Thoracic aorta (tissue), 2 donors: ENCODE measurements at regions not wholly inside any gene's neighbourhood (a gene's known extent, or its start where the extent isn't known, plus 50 kb on each side); places are given as distances from the start of the nearest gene placed in this dataset.

Source experiments
- ATAC-seq: fragments of 150-250 bp; one replicate; pipeline ENCODE4 v1.8.0; 2017; ENCODE audit warnings: low read depth; ENCODE audit not compliant: insufficient number of reproducible peaks, low FRiP score
- DNase-seq: peaks from one replicate; pipeline ENCODE4 v3.0.0-alpha.2; 2020; ENCODE audit warnings: low spot score
- H3K27ac ChIP-seq, 2 donors: fragments of 200-600 bp; sonication (generic); 1 replicate in 1 of 2; 2 replicates in 1 of 2; pipeline ENCODE4 v1.5.1; 2016; ENCODE audit warnings: mild to moderate bottlenecking in 2 of 2, moderate library complexity in 2 of 2
- H3K27me3 ChIP-seq: fragments of 200-600 bp; sonication (generic); replicated peaks from 2 replicates; pipeline ENCODE4 v1.6.0; 2016; ENCODE audit warnings: mild to moderate bottlenecking; ENCODE audit not compliant: insufficient read depth
- H3K36me3 ChIP-seq: fragments of 200-600 bp; sonication (generic); one replicate; pipeline ENCODE4 v1.5.1; 2016
- H3K4me1 ChIP-seq, 2 donors: fragments of 200-600 bp; sonication (generic); 1 replicate in 1 of 2; 2 replicates in 1 of 2; pipeline versions ENCODE4 v1.5.1 to v1.6.0; 2016; ENCODE audit warnings: low read depth in 2 of 2, mild to moderate bottlenecking in 1 of 2; ENCODE audit not compliant: control insufficient read depth in 1 of 2
- H3K4me3 ChIP-seq: fragments of 200-600 bp; sonication (generic); 2 replicates; pipeline ENCODE4 v1.5.1; 2016; ENCODE audit warnings: mild to moderate bottlenecking
- H3K9me3 ChIP-seq: fragments of 200-600 bp; sonication (generic); 2 replicates; pipeline ENCODE4 v1.5.1; 2016
- TF ChIP-seq, protein P1 (sequence below): fragments of 200-600 bp; sonication (generic); IDR thresholded peaks from one replicate; pipeline ENCODE4 v1.5.1; 2019; ENCODE audit warnings: antibody characterized with exemption

DNA sequence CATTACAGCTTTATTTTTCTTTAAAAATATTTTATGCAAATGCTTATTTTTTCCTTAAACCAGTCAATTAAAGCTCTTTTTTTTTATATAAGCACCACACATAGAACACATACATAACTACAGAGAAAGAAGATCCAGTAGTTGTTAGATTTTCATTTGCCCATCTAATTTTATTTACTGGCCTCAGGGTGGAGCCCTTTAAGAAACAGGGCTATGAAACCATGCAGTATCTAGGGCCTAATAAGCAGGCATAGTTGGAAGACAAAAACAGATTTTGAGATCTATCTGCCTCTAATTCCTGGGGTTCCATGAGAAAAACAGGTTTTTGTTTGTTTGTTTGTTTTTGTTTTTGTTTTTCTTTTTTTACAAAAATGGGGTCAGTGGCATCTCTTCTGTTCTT is 120.6 kb downstream of the BCHE start:
- H3K27ac ChIP-seq, result no peak overlapping the region
- no peaks in the 10 kb centered on the region for H3K4me1 ChIP-seq
- H3K9me3 ChIP-seq, result no peaks in the 10 kb centered on the region
- DNase-seq (no peak), ATAC-seq (no peak)
- H3K27me3 ChIP-seq, result no peaks in the 10 kb centered on the region
- no peak overlapping the region for H3K4me3 ChIP-seq
- no peaks in the 10 kb centered on the region for H3K36me3 ChIP-seq
- TF ChIP-seq, protein P1, sequence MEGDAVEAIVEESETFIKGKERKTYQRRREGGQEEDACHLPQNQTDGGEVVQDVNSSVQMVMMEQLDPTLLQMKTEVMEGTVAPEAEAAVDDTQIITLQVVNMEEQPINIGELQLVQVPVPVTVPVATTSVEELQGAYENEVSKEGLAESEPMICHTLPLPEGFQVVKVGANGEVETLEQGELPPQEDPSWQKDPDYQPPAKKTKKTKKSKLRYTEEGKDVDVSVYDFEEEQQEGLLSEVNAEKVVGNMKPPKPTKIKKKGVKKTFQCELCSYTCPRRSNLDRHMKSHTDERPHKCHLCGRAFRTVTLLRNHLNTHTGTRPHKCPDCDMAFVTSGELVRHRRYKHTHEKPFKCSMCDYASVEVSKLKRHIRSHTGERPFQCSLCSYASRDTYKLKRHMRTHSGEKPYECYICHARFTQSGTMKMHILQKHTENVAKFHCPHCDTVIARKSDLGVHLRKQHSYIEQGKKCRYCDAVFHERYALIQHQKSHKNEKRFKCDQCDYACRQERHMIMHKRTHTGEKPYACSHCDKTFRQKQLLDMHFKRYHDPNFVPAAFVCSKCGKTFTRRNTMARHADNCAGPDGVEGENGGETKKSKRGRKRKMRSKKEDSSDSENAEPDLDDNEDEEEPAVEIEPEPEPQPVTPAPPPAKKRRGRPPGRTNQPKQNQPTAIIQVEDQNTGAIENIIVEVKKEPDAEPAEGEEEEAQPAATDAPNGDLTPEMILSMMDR, result no peak

DNA sequence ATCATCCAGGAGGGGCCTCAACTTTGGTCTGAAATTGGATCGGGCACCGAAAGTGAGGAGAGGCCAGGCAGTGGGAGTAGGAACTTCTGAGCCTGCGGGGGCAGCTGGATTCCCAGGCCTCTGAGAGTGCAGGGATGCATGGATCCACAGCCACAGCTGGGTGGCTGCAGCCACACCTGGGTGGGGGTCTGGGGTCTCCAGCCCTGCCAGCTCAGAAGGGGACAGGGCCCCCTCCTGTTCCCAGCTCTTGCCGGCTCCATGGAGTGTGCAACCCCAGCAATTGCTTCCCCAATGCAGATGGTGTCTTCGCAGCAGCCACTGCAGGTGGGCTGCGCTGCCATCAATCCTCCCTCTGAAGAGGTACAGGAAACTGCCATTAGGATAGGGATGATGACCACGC is 123.7 kb downstream of the BCHE start:
- no peaks in the 10 kb centered on the region for H3K4me1 ChIP-seq
- H3K36me3 ChIP-seq, result no peaks in the 10 kb centered on the region
- DNase-seq (no peak), ATAC-seq (no peak)
- no peaks in the 10 kb centered on the region for H3K9me3 ChIP-seq
- H3K4me3 ChIP-seq, result no peak overlapping the region
- no peaks in the 10 kb centered on the region for H3K27me3 ChIP-seq
- no peak overlapping the region for H3K27ac ChIP-seq
- TF ChIP-seq, protein P1, result no peak

DNA sequence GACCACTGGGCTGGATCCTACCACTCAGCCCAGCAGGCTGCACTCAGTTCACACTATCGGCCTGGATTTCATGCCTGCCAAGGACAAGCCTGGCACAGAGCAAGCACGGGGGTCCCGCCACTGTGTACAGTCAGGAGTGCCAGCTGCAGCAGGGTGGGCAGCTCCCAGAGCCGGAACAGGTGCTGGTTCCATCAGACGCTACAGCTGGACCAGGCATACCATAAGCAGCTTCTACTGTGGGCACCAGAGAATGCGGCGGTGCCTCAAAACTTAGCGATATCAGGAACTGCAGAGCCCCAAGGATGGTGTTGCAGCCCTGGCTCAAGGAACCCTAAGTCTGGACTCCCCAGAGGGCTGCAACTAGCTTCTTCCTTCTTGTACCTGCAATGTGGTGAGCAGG is 124.8 kb downstream of the BCHE start:
- ATAC-seq (no peak), DNase-seq (no peak)

DNA sequence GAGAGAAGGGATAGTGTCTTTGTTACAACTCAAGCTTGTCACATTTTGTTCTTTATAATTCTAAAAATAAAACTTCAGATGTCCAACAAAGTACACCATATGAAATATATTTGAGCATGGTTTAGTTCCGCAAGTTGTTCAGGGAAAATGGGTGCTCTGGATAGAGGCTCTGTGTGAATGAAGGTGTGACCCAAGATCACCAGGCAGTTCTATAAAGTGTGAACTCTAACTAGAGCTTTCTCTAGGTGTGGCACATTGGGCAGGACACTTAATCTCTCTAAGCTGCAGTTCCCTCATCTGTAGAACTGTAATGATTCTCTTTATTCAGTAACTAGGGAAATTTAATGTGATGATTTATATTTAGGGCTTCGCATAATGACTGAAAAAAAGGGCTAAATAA is 139.3 kb downstream of the BCHE start:
- Histone ChIP-seq H3K9me3 (no peaks in the 10 kb centered on the region), H3K27me3 (no peaks in the 10 kb centered on the region), H3K4me3 (no peak overlapping the region), H3K27ac (no peak overlapping the region), H3K4me1 (no peaks in the 10 kb centered on the region), H3K36me3 (no peaks in the 10 kb centered on the region)
- DNase-seq (no peak), ATAC-seq (peak; percentile 55)
- TF ChIP-seq, protein P1, result no peak

More for the DNA sequence above, 124.8 kb downstream of the BCHE start:
- Histone ChIP-seq H3K27ac (no peak overlapping the region), H3K4me3 (no peak overlapping the region), H3K27me3 (no peaks in the 10 kb centered on the region), H3K4me1 (no peaks in the 10 kb centered on the region), H3K36me3 (no peaks in the 10 kb centered on the region), H3K9me3 (no peaks in the 10 kb centered on the region)
- TF ChIP-seq, protein P1, result no peak

DNA sequence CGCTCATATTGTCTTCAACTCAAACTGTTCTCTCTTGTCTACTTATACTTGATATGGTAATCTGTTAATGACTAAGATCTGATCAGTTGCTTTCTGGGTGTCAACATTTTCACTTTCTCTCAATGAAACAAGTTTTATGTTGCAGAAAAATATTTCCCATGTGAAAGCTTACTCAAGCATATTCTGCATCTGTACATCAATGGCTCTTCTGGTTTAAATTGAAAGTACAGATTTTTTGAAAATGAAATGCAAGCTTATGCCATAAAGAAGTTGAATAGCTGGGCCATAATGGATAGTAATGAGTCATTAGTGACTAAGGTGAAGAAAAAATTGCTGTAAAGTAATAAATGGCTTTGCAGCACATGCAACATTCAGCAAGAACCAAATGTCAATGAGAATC is 140.7 kb downstream of the BCHE start:
- H3K4me1 ChIP-seq, result no peaks in the 10 kb centered on the region
- no peak overlapping the region for H3K27ac ChIP-seq
- no peak for ATAC-seq
- H3K27me3 ChIP-seq, result no peaks in the 10 kb centered on the region
- no peaks in the 10 kb centered on the region for H3K9me3 ChIP-seq
- H3K36me3 ChIP-seq, result no peaks in the 10 kb centered on the region
- TF ChIP-seq, protein P1, result no peak
- DNase-seq, result no peak
- H3K4me3 ChIP-seq, result no peak overlapping the region
